Kasumi-1 (cell line): ENCODE measurements at regions not wholly inside any gene's neighbourhood (a gene's known extent, or its start where the extent isn't known, plus 50 kb on each side); places are given as distances from the start of the nearest gene placed in this dataset.

Source experiments
- DNase-seq, 2 experiments: peaks; one replicate each; lab custom pipeline; 2025; lab: John Stamatoyannopoulos, UW

DNA sequence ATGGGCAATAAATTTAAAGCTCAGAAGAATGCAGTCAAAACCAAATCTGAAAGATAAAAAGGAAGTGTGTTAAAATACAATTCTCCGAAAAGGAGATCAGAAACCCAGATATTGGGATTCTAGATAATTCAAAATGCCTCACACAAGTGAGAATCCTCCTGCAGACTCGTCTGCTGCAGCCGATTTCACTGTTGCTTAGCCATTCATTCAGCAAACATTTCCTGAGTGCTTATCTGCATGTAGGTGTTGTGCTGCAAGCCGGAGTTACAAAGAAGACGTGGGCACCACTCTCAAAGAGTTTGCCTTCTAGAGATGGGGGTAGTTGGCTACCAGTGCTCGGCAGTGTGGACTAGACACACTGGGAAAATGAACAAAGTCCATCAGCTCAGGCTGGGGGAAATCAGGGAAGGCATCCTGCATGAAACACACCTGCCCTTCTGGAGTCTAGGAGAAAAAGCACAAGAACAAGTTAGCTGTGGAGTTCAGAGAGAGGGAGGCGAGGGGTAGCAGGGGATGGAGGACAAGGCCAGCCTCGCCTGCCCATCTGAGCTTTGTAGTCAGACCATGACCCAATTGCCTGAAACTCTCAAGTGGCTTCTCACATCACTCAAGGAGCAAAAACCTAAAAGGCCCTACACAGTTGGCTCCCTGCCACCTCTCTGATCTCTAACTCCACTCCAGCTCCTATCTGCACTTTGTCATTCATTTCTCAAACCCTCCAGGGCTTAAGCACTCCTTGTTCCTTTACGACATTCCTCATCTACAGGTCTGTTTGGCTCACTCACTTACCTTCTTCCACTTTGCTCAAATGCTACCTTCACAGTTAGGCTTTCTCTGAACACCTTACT is 310.0 kb upstream of the DDHD1 start:
- no peak for DNase-seq

DNA sequence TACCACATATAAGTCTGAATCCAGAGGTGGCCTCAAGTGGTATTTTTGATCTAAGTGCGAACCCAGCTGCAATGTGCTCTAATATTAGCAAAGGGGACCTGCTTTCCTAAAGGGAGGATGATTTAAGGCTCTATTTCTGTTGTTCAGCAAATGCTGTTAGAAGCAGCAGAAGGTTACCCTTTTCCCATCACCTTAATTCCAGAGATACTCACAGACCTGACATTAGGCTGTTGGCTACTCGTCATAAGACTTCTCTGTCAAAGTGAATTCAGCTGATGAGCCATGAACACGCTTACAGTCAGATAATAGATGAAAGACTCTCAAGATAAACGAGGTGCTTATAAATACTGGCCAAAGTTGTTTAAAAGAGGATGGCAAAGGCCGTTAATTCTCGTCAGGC is 308.7 kb upstream of the DDHD1 start:
- no peak for DNase-seq

DNA sequence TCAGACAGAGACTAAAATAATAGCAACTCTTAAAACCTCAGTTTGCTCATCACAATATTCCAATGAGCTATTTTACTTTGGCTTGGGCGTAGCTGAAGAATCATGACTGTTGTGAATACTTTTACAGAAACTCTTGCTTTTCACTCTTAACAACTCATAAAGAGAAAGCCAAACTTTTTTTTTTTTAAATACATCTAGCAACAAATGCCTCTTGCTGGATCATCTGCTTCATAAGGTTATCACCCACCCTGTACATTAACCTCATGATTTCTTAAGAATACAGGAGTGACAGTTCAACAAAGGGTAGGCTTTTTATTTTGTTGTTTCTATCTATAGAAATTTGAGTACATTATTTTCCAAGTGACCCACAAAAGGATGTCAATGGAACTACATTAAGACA is 307.4 kb upstream of the DDHD1 start:
- no peak for DNase-seq

DNA sequence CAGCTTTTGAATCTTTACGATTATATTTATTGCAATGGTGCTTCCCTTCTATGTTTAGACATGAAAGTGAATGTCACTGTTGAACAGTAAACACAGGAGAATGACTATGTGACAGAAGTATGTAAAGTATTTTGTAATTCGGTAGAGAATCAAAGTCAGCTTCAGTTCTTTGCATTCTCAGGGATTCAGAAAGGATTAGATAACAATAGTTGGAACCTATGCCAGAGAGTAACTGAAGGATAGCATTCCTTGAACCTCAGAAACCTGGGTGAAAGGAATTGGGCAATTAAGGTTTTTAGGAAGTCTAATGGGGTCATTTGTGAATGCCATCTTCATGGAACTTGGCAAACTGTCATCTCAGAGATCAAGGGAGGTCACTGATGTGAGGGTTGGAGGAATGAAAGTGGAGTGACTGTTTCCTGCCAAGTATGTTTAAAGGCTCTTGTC is 305.3 kb upstream of the DDHD1 start:
- DNase-seq: no peak

DNA sequence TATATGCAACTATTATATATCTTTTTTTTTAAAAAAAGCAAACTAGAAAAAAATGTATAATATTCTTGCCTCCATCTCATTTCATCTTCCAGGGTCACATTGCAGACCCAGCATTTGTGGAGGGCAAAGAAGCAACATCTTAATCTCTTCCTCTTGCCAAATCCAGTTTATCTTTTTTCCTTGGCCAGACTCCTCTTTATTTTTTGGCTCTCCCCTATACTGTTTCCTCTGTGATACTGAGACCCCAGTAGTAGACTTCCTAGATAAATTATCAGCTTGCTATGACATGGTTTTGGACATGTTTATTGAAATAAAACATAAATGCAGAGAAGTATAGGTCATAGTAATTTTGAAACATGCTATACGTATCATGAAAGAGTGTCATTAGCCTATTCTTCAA is 303.8 kb upstream of the DDHD1 start:
- no peak for DNase-seq

DNA sequence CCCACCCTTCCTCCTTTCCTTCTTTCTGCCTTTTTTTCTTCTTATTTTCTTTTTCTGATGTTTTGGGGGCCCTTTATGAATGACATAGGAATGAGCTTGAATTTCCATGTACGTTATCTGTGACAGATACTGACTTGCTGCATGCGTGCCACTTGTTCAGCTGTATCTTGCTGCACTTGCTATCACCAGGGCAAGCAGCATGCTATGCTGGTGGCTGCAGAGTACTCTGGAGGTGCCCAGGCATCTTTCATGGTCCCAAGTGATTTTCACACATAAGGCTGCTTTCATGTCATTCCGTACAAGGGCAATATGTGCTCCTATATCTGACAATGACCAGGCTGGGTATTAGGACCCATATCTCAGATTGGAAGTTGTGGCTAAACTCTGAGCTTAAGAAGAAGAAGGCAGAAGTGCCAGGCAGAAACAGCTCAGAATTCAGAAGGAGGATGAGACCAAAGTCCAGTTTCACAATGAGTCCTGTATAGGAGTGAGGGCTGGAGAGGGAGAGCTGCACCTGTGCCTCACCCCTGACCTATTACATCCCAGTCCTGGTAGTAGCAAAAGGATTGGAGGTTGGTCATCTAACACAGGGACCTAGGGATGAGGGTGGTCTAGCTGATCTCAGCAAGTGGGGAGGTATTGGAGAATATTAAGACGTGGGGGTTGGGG is 299.0 kb upstream of the DDHD1 start:
- DNase-seq: no peak

DNA sequence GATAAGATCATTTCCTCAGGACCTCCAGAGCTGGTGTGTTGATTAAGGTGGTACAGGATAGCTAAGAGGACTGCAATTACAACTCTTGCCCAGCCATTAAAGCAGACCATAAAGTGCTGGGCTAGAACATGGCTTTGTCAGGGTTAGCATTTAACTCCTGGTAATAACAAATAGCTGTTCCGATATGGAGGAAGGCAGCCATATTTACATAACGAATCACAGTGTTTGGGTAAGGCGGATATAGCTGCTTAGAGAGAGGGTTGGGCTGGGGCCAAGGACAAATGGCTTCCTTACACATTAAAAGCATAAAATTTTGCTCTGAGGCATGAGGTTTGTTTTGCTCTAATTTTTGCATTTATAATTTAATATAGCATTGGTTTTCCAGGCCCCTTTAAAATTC is 297.7 kb upstream of the DDHD1 start:
- DNase-seq: no peak

DNA sequence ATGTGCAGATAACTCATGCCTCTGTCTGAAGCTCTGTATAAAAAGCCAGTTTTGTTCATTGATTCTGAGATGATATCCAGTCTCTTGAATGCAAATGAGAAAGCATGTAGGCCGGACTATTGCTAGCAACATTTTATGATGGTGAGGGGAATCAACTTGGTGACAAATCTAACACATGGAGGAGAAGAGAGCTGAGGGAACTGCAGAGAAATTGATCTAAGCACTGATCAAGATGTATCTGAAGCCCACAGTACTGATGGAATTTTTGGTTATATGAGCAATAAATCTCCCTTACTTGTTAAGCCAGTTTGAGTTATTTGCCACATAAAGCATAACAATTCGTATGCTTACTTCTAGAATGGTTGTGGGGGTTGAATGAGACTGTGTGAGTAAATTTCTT is 295.6 kb upstream of the DDHD1 start:
- no peak for DNase-seq

DNA sequence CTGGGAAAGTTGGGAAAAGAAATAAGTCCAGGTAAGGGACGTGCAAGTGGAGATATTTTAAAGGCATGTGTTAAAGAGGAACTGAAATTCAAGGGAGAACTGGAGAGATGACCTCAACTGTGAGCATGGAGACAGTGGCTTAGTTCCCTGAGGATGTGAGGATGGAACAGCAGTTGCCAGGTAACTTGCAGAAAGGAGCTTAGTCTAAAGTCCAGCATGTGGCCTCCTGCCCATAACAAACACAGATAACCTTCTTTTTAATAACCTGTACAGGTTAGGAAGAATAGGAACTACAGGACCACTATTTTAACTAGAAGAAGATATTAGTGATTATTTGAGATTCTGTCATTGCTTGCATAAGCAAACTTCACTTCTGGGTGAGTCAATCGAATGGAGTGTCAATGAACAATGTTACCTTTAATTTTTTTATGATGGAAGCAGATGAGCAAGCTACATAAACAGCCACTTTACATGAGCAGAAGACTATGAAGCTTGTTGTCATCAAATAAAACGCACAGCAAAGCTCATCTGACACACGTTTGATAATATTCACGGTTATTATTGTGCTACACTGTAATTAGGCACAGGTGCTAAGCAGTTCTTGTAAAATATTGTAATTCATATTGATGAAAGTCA is 291.7 kb upstream of the DDHD1 start:
- no peak for DNase-seq

DNA sequence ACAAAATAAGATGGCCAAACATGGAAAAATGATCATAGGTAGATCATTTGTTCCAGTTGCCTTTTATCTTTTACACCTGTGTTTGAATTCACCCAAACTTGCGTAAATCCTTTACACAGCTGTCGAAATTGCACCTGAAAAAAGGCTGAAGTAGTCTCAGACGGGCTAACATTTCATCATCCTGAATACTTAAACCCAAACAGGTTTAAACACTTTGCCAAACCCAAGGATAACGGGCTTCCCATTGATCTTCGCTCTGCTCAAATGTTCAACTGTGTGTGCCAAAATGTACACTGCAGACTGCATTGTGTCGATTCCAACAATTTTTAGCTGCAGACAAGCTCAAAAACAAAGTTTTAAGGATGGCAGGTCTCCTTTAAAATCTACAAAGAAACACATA is 288.7 kb upstream of the DDHD1 start:
- no peak for DNase-seq

DNA sequence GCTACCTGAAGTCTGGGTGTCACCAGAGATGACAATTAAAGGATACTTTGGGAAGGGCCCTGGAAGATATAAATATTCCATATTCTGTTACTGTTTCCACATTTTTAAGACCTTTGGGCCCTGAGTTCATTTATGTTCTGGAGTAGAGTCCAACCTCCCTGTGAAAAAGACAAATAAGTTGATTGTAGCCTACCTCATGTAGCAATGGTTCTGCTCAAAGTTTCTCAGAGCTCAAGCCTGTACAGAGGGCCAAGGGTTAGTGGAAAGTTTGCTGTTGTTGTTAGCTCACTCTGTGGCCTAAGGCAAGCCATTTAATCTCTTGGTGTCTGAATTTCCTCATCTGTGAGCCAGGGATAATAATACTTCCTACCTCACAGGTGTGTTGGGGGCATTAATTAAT is 284.7 kb upstream of the DDHD1 start:
- DNase-seq: no peak

DNA sequence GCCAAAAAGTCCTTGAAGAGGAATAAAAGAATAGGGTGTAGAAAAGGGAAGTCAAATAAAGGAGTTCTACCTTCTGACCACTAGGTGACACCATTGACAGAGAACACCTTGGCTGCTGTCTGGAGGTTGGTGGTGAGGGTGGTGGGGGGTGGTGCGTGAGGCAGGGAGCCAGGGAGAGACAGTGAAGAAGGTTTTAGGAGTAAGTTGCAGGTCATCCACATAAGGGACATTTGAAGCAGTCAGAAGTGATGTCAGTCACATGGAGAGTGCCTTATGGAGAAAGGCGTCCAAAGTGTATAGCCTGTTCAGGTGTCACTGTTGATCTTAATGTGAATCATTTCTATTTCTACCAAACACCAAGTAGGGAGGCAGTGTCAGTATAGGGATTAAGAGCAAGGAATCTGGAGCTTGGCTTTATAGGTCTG is 279.3 kb upstream of the DDHD1 start:
- peak; percentile 82 to 85 for DNase-seq

DNA sequence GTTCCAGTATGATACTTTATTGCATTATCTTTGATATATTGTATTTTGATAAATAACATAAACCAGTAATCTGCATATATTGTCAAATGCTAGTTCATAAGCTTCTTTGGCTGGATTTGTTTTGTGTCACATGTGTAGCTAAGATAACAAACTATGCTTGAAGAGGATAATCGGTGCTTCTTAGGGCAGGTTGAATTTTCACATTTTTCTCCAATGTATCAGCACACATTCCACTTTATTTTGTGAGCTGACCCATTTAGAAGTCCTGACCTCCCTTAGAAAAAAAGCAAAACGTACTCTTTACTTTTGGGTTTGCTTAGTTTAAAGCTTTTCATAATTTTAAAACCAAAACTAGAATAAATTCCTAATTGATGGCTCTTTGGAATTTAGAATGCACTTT is 277.7 kb upstream of the DDHD1 start:
- no peak for DNase-seq

DNA sequence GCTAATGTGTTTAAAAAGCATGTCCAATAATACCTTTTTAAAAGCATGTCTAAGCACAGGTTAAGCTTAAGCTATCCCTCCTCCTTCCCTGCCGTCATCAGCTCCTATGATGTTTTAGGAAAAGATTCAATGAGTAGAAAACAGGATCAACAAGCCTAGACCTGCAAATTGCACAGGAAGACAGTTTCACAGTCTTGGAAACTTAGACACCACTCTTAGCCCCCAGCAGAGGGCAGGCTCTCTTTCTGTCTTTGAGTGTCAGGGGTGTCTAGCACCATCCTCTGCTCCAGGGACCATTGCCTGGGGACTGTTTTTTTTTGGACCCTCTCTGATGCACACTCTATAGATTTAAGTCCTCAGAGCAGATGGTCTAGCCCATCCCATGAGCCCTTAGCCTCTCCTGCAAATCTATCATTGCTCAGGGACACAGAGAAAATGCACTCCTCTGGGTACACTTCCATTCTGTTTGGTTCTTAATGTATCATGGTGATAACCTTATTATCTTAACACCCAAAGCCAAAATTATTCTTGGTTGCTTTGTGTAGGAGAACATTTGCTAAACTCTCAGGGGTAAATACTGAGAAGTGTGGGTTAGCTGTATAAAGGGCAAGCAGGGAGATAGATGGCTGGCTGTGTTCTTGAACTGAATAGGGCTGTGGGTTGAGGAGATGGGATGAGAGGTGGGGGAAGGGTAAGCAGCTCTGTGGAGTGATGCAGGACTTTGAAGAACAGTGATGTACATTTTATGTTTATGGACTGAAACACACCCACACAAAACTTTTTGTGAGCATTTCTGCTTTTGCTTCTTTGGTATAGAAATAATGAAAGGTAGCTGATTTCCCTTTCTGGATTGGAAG is 259.9 kb upstream of the DDHD1 start:
- DNase-seq: peak; percentile 9 to 40

DNA sequence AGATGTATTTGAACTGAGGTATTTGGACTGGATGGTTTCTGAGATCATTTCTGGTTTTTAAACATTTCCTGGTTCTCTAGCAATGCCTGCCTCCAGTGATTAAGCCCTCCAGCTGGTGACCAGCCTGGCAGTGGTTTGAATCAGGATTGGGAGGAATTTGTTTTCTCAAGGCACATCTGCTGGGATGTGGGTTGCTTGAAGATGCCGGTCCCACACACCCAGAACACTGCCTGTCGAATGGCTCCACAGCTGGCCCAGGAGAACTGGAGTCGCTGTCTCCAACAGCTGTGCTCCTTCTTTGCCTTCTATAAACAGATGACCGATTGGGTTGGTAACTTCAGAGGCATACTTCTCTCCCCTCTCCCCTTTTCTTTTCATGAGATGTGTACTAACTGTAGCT is 258.0 kb upstream of the DDHD1 start:
- no peak for DNase-seq

DNA sequence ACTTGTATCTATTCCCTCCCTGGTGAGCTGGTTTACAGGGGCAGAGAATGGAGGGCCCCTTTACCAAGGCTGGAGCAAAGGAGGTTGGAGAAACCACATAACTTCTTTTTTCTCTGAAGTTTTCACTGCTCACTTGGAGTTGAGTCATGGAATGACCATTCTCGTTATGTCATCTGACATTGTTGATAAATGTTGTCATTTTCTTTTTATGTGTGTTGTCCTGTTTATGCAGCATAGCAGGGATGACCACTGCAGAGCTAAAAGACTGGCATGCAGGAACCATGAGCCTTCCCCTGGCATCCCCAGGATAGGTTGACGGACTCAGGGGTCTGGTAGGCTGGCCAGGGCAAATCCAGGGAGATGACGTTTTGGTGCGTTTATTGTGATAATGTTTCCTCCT is 256.8 kb upstream of the DDHD1 start:
- no peak for DNase-seq

DNA sequence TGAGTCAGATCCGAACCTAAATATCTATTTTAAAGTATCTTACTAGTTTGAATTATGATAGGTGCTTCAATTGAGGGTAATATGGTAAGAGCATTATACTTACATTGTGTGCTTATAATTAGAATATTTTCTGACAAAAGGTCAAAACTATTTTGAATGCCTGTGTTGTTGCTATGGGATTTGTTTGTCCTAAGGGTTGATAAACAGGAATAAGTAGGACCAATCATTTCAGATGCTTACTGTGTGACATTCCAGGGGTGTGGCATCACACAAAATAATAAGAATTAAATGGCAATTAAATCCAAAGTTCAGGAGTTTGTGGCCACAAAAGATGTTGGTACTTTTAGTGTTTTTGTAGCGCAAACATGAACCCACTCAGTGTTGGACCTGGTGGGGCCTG is 256.2 kb upstream of the DDHD1 start:
- DNase-seq: no peak

DNA sequence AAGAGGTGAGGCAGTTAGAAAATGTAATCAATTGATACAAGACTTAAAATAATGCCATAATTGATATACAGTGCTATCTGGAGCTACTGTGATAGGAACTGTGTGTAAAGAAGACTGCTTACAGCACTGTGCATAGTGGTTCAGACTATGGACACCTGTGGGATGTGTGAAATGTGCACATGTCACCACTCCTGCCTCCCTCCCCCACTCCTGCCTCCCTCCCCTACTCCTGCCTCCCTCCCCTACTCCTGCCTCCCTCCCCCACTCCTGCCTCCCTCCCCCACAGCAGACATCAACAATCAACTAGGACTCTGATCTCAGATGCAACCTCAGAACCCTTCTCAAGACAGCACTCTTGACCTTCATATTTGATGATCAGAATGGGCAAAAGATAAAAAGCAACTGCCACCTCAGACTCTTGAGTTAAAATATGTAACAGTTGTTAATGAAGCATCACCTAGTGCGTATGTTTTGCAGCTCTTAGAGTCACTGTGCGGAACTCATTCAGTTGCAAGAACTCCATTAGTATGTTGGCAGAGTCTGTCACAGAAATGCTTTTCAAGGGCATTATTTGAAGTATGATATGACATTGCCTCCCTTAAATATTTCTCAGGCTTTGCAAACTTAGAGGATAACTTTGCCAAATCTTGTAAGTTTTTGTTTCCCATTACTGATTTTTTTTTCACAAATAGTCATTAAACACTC is 255.2 kb upstream of the DDHD1 start:
- DNase-seq: no peak

DNA sequence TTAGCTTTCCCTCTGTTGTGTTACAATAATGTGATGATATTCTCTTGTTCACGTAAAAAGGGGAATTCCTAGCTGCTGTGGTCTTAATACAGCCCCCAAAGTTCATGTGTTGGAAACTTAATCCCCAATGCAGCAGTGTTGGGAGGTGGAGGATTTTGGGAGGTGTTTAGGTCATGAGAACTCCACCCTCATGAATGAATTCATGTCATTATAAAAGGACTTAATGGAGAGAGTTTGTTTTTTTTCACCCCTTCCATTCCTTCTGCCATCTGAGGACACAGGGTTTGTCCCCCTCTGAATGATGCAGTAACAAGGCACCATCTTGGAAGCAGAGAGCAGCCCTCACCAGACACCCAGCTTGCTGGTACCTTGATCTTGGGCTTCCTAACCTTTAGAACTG is 253.4 kb upstream of the DDHD1 start:
- no peak for DNase-seq

DNA sequence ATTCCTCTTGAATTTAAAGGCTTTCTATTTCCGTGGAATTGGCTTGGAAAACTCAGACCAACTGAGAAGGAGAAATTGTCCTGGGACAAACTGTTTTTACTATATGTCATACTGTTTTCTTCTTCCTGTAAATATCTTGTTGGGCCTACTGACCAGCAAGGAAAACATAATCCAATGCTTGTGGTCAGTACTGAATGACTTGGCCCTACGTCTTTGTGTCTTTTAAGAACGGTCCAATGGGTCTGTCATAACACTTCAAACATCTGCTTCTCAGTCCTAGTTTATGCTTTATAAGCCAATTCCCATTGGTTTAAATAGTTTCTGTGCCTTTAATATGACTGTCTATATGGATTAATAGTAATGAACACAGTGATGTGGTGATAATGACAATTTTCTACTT is 248.5 kb upstream of the DDHD1 start:
- DNase-seq: no peak

DNA sequence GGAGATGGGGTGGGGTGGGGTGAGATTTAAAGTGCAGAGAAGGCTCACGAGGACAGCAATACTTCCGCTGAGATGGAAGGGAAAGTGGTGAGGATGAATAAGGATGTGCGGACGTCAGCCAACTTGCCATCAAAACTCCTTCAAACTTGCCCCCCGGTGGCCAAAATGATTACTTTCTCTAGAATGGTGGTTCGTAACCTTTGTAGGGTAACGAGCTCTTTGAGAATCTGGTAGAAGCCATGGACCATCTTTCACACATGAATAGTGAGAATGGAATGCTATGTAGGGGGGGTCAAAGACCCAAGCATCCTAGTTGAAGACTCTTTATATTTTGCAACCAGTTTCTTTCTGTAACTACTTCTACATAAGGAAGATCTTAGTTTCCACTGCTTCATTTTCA is 245.9 kb upstream of the DDHD1 start:
- peak; percentile 36 to 38 for DNase-seq

DNA sequence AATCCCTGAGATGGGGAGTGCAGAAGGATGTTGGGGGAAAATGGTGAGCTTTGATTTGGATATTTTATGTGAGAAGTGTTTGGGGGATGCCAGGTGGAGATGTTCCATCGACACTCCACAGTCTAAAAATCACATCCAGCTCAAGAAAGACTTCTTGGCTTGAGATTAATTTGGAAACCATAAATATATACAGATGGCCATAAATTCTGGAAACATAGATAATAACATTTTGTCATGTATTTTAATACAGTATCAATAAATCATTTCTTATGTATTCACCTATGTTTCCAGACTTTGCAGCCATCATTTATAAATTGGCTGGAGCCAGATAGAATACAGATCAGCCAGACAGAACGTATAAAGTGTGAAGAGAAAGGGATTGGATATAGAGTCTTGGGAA is 245.5 kb upstream of the DDHD1 start:
- no peak for DNase-seq
